Keratinocyte (primary cell): ENCODE measurements at regions not wholly inside any gene's neighbourhood (a gene's known extent, or its start where the extent isn't known, plus 50 kb on each side); places are given as distances from the start of the nearest gene placed in this dataset.

Experiments used
- CTCF ChIP-seq, 3 experiments: IDR thresholded peaks in 1 of 3; conservative IDR thresholded peaks in 1 of 3; optimal IDR thresholded peaks in 1 of 3; 2 replicates in 2 of 3; 3 replicates in 1 of 3; pipeline versions ENCODE3 to v1.5.1; 2011; ENCODE audit warnings: low read length in 3 of 3, mild to moderate bottlenecking in 3 of 3, moderate library complexity in 2 of 3, control low read depth in 1 of 3, inconsistent platforms in 1 of 3; ENCODE audit not compliant: insufficient read depth in 2 of 3; ENCODE audit errors: extremely low read depth in 1 of 3
- EZH2 ChIP-seq: IDR thresholded peaks from one replicate; pipeline ENCODE4 v1.6.1; 2012; ENCODE audit warnings: inconsistent platforms, mild to moderate bottlenecking, low read length, moderate library complexity

DNA sequence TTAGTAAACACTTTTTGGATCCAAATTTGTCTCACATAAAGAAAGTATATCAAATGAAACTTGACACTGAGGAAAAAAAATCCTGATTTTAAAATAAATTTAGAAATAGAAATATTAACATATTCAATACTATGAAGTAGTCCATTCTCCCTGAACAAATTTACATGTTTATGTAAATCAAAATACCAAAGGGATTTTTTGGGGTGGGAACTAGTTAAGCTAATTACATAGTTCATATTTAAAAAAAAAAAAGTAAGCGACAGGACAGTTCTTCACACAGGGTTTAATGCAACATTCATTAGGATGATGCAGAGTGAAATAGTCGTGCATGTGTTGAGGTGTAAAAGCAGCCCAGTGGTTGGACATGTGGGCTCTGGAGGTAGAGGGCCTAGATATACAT, 433.5 kb upstream of the B3GALT2 start:
- TF ChIP-seq CTCF (optimal IDR thresholded peaks at IDR 0.05 in 1 of 3, IDR thresholded peaks at IDR 0.05 in 1 of 3, conservative IDR thresholded peaks at IDR 0.05 in 1 of 3; ENCODE audit: extremely low read depth in 1 of 3, insufficient read depth in 2 of 3, low read length in 3 of 3) (no peak), EZH2 (no peak)
